HG03571 (cell line): ENCODE measurements at regions not wholly inside any gene's neighbourhood (a gene's known extent, or its start where the extent isn't known, plus 50 kb on each side); places are given as distances from the start of the nearest gene placed in this dataset.

ENCODE experiments used
- ATAC-seq: cut with Tn5 transposase; IDR thresholded peaks from one replicate; pipeline ENCODE4 v1.9.1; 2021; ENCODE audit not compliant: unreplicated experiment

- no peak for ATAC-seq
Observed at GRCh38 chr13:84031120-84031519, 148.8 kb upstream of the SLITRK1 start.

- ATAC-seq, result no peak
Observed at GRCh38 chr13:84029396-84029795, 147.1 kb upstream of the SLITRK1 start.

- ATAC-seq, result no peak
Observed at GRCh38 chr13:84025824-84026223, 143.6 kb upstream of the SLITRK1 start.

GRCh38 chr13:83996415-83996814 is 114.1 kb upstream of the SLITRK1 start:
- ATAC-seq, result no peak

- no peak for ATAC-seq
Observed at GRCh38 chr13:83995930-83996329, 113.7 kb upstream of the SLITRK1 start.

GRCh38 chr13:83992566-83993358 is 110.5 kb upstream of the SLITRK1 start:
- no peak for ATAC-seq

GRCh38 chr13:83987394-83987793 is 105.1 kb upstream of the SLITRK1 start:
- no peak for ATAC-seq

GRCh38 chr13:83984793-83985192 is 102.5 kb upstream of the SLITRK1 start:
- no peak for ATAC-seq

- no peak for ATAC-seq
Observed at GRCh38 chr13:83980331-83980730, 98.1 kb upstream of the SLITRK1 start.

- ATAC-seq, result no peak
Observed at GRCh38 chr13:83975655-83976165, 93.4 kb upstream of the SLITRK1 start.

- ATAC-seq, result no peak
Observed at GRCh38 chr13:83958531-83958930, 76.3 kb upstream of the SLITRK1 start.

GRCh38 chr13:83955011-83955410 is 72.7 kb upstream of the SLITRK1 start:
- no peak for ATAC-seq

GRCh38 chr13:83953916-83954315 is 71.6 kb upstream of the SLITRK1 start:
- ATAC-seq, result no peak

GRCh38 chr13:83950293-83950692 is 68.0 kb upstream of the SLITRK1 start:
- no peak for ATAC-seq

GRCh38 chr13:83943530-83944279 is 61.4 kb upstream of the SLITRK1 start:
- ATAC-seq, result no peak

- no peak for ATAC-seq
Observed at GRCh38 chr13:83941701-83942335, 59.5 kb upstream of the SLITRK1 start.

- ATAC-seq, result no peak
Observed at GRCh38 chr13:83940742-83941141, 58.5 kb upstream of the SLITRK1 start.

- no peak for ATAC-seq
Observed at GRCh38 chr13:83937579-83937978, 55.3 kb upstream of the SLITRK1 start.

GRCh38 chr13:83935566-83935965 is 53.3 kb upstream of the SLITRK1 start:
- no peak for ATAC-seq
